ENCODE measurements at regions not wholly inside any gene's neighbourhood (a gene's known extent, or its start where the extent isn't known, plus 50 kb on each side); places are given as distances from the start of the nearest gene placed in this dataset.

GRCh38 chr4:122540838-122541237 lies 80.0 kb downstream of the IL21 start:
- TF ChIP-seq EZH2 (IDR thresholded peaks at IDR 0.05; ENCODE audit: insufficient read depth, poor library complexity, severe bottlenecking) (no peak), EZH2phosphoT487 (IDR thresholded peaks at IDR 0.05; ENCODE audit: insufficient read depth, low read depth) (no peak)
